ENCODE measurements at regions not wholly inside any gene's neighbourhood (a gene's known extent, or its start where the extent isn't known, plus 50 kb on each side); places are given as distances from the start of the nearest gene placed in this dataset.
"Not testable (repeated sequence)": the region's sequence is repeated elsewhere in the genome, so short reads cannot be mapped to it uniquely, and the experiment has no call there.

- H3F3A ChIP-seq (ENCODE audit: insufficient read depth) = no peaks in the 10 kb centered on the region
- TF ChIP-seq EZH2phosphoT487 (conservative IDR thresholded peaks at IDR 0.05; ENCODE audit: low read length) (no peak), CTCF (IDR thresholded peaks at IDR 0.05; ENCODE audit: insufficient read depth, low read length, poor library complexity, severe bottlenecking) (no peak)
- H3K27me3 ChIP-seq (ENCODE audit: low read length) = no peaks in the 10 kb centered on the region
- no peaks in the 10 kb centered on the region for H3K36me3 ChIP-seq (ENCODE audit: low read length)
- no peaks in the 10 kb centered on the region for H3K9me3 ChIP-seq (ENCODE audit: insufficient read depth, low read length)
- H3K27ac ChIP-seq (ENCODE audit: low read depth, low read length) = no peak overlapping the region
- H3K4me3 ChIP-seq (ENCODE audit: insufficient read depth, low read length, poor library complexity, severe bottlenecking) = no peak overlapping the region
- H3K9ac ChIP-seq (ENCODE audit: low read length) = no peak overlapping the region
- H3K9me2 ChIP-seq (replicated peaks; ENCODE audit: insufficient read depth, low read length) = no peaks in the 10 kb centered on the region
- no peak overlapping the region for H2AFZ ChIP-seq (ENCODE audit: low read depth, low read length, severe bottlenecking)
- no peaks in the 10 kb centered on the region for H4K20me1 ChIP-seq (ENCODE audit: low read depth, low read length)
- H3K79me2 ChIP-seq (ENCODE audit: insufficient read depth, low read length) = no peaks in the 10 kb centered on the region
- H3K4me2 ChIP-seq (ENCODE audit: low read depth, low read length, poor library complexity, severe bottlenecking) = no peak overlapping the region
These were observed 630.6 kb downstream of the MID1IP1 start for GRCh38 chrX:39431893-39432292.

DNA sequence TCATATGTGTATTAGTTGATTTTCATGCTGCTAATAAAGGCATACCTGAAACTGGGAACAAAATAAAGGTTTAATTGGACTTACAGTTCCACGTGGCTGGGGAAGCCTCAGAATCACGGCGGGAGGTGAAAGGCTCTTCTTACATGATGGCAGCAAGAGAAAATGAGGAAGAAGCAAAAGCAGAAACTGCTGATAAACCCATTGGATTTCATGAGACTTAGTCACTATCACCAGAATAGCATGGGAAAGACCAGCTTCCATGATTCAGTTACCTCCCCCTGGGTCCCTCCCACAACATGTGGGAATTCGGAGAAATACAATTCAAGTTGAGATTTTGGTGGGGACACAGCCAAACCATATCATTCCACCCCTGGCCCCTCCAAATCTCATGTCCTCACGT is 633.4 kb downstream of the MID1IP1 start:
- H3K27ac ChIP-seq (ENCODE audit: low read depth, low read length); H3K9ac ChIP-seq (ENCODE audit: low read length); H3K9me2 ChIP-seq (replicated peaks; ENCODE audit: insufficient read depth, low read length); H3K4me2 ChIP-seq (ENCODE audit: low read depth, low read length, poor library complexity, severe bottlenecking); H3K9me3 ChIP-seq (ENCODE audit: insufficient read depth, low read length); H3K79me2 ChIP-seq (ENCODE audit: insufficient read depth, low read length); H2AFZ ChIP-seq (ENCODE audit: low read depth, low read length, severe bottlenecking); H3K4me3 ChIP-seq (ENCODE audit: insufficient read depth, low read length, poor library complexity, severe bottlenecking); H3F3A ChIP-seq (ENCODE audit: insufficient read depth); H4K20me1 ChIP-seq (ENCODE audit: low read depth, low read length); H3K27me3 ChIP-seq (ENCODE audit: low read length); H3K36me3 ChIP-seq (ENCODE audit: low read length): not testable (repeated sequence)

- not testable (repeated sequence) for H3K9me3 ChIP-seq (ENCODE audit: insufficient read depth, low read length); H3K9me2 ChIP-seq (replicated peaks; ENCODE audit: insufficient read depth, low read length); H3K27me3 ChIP-seq (ENCODE audit: low read length); H3K4me3 ChIP-seq (ENCODE audit: insufficient read depth, low read length, poor library complexity, severe bottlenecking); H4K20me1 ChIP-seq (ENCODE audit: low read depth, low read length); H3K4me2 ChIP-seq (ENCODE audit: low read depth, low read length, poor library complexity, severe bottlenecking); H3K27ac ChIP-seq (ENCODE audit: low read depth, low read length); H3K36me3 ChIP-seq (ENCODE audit: low read length); H3K9ac ChIP-seq (ENCODE audit: low read length); H3F3A ChIP-seq (ENCODE audit: insufficient read depth); H2AFZ ChIP-seq (ENCODE audit: low read depth, low read length, severe bottlenecking); H3K79me2 ChIP-seq (ENCODE audit: insufficient read depth, low read length)
These were observed 635.3 kb downstream of the MID1IP1 start for GRCh38 chrX:39436538-39436937.

DNA sequence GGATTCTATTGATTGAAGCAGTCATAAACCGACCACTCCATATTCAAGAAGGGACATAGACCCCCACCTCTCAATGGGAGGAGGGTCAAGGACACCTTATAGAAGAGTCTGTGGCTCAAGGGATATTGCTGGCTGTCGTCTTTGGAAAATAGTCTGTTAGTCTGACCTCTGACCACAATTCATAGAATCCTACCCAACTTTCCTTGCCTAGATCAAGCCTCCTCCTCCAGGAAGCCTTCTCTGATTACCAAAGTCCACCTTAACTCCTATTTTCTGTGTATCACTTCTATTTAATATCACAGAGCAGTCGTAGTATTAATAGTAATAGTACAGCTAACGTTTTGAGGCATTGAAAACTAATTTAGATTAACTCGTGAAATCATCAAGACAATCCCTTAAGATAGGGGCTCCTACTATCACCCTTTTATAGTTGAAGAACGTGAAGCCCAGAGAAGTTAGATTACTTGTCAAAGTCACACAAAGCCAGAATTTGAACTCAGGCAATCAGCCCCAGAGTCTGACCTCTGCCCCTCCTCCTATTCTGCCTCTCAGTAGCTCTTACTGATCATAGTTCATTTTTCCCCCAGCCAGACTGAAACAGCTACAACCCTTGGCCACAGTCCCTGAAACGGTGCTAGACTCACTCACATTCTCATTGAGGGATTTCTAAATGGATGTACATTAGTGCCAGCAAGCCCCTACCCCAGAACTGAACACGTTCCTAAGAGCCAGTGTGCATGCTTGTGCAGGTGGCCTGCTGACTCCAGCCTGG is 636.6 kb downstream of the MID1IP1 start:
- Histone ChIP-seq H3K9ac (ENCODE audit: low read length) (no peak overlapping the region), H4K20me1 (ENCODE audit: low read depth, low read length) (no peaks in the 10 kb centered on the region), H3K79me2 (ENCODE audit: insufficient read depth, low read length) (no peaks in the 10 kb centered on the region), H3K27me3 (ENCODE audit: low read length) (no peaks in the 10 kb centered on the region), H3K27ac (ENCODE audit: low read depth, low read length) (no peak overlapping the region), H2AFZ (ENCODE audit: low read depth, low read length, severe bottlenecking) (no peak overlapping the region), H3K4me2 (ENCODE audit: low read depth, low read length, poor library complexity, severe bottlenecking) (no peak overlapping the region), H3K4me3 (ENCODE audit: insufficient read depth, low read length, poor library complexity, severe bottlenecking) (no peak overlapping the region), H3K9me2 (replicated peaks; ENCODE audit: insufficient read depth, low read length) (no peaks in the 10 kb centered on the region), H3F3A (ENCODE audit: insufficient read depth) (no peaks in the 10 kb centered on the region), H3K9me3 (ENCODE audit: insufficient read depth, low read length) (no peaks in the 10 kb centered on the region), H3K36me3 (ENCODE audit: low read length) (no peaks in the 10 kb centered on the region)
- no peak for TF ChIP-seq CTCF (IDR thresholded peaks at IDR 0.05; ENCODE audit: insufficient read depth, low read length, poor library complexity, severe bottlenecking)
- TF ChIP-seq EZH2phosphoT487 (conservative IDR thresholded peaks at IDR 0.05; ENCODE audit: low read length) = no peak
